ENCODE measurements at regions not wholly inside any gene's neighbourhood (a gene's known extent, or its start where the extent isn't known, plus 50 kb on each side); places are given as distances from the start of the nearest gene placed in this dataset.

DNA sequence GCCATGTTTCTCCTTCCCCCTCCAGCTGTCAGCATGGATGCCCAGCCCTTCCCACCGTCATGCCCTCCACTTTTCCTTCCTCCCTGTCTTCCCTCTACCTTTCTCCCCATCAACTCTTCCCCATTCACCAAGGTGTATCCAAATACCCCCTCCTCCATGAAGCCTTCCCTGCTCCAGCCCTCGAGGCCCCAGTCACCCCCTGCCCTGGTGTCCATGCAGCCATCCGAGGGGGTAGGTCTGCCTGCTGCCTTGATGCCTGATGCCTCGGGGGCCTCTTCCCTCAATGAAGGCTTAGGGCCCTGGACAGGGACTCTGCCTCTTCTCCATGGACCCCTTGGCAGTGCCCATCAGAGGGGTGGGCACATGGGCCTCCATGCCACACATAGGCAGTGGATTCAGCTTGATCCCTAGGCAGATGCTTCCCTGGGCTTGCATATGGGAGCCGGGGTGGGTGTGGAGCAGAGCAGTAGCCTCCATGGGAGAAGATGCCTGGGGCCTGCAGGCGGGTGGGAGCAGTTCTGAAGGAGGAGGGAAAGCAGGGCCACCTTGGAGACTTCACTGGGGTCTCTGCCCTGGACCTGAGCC lies 795.8 kb downstream of the BRD1 start:
- DNase-seq: no peak

GRCh38 chr22:49028111-49028510 lies 799.6 kb downstream of the BRD1 start:
- no peak for DNase-seq

- no peak for DNase-seq
Observed at GRCh38 chr22:49027368-49027670, 800.4 kb downstream of the BRD1 start.

DNA sequence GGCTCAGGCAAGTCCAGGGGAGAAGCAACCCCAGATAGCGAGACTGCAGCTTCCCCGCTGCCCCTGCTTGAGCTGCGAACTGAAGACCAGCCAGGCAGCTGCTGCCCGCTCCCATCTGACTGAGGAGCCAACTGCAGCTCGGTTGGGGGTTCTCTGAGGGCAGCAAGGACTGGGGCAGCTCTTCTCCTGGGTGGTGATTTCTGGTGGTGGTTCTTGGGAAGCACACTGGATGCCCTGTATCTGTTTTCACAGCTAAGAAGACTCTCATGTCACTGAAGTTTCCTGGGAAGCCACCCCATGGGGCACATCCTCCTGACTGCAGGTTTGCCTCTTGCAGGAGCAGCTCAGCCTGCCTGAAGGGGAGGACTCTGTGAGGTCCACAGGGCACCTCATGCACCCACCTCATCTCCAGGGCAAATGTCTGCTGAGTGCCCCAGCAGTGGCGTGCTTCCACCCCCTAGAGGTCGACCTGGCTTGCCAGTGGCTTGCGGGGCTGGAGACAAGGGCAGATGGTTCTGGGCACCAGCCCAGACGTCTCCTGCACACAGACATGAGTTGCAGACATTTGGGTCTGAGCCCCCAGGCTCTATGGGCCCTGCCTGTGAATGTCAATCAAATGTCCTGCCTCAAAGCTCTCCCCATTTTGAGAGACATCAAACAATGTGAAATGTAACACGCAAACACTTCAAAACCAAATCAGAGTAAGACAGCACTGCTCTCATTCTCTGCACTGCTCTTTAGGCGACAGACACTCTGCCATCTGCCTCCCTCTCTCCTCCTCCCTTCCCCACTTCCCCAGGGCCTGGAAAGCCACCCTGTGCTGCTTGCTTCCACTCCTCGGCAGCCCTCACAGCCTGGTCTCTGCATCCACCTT lies 800.9 kb downstream of the BRD1 start:
- DNase-seq: no peak

- no peak for DNase-seq
Observed at GRCh38 chr22:49025791-49026493, 801.7 kb downstream of the BRD1 start.

GRCh38 chr22:49024775-49025440 lies 802.8 kb downstream of the BRD1 start:
- DNase-seq: no peak

DNA sequence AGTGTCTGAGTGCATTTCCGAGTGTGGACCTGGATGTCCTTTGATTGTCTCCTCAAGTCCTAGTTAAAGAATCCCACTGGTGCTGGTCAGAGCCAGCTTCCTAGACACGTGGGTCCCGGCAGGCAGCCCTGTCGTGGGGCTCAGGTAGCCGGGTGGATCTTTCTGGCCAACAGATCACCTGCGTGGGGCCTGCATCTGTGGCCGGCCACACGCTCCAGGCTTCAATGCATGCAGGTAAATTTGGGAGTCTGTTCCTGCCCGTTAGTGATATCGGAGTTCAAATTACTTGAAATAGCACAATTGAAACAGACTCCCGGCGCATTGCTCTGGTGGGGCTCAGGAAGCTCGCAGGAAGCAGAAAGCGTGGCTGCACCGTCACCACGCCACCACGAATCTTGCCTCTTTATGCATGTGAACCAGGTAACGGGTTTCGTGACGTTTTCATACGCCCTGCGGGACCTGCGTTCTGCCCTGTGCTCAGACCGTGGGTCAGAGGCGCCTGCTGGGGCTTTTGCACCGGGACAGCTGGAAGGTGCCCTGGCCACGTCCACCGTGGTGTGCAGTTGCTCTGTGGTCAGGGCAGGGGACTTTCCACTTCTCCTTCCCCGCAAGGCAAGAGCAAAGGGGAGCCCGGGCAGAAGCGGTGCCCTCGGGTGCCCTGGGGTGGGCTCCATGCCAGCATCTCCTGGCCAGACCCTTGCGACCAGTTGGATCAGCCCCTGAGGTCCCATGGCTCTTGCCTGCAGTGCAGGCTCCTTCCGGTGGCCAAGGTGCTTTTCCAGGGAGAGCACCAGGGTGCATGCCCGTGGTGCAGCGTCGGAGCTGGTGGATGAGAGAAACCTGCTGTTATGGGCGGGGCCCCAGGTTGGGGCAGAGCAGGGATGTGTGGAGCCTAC lies 803.5 kb downstream of the BRD1 start:
- DNase-seq: no peak

- DNase-seq: no peak
Observed at GRCh38 chr22:49023161-49023878, 804.4 kb downstream of the BRD1 start.

- DNase-seq: no peak
Observed at GRCh38 chr22:49022816-49023160, 804.9 kb downstream of the BRD1 start.

DNA sequence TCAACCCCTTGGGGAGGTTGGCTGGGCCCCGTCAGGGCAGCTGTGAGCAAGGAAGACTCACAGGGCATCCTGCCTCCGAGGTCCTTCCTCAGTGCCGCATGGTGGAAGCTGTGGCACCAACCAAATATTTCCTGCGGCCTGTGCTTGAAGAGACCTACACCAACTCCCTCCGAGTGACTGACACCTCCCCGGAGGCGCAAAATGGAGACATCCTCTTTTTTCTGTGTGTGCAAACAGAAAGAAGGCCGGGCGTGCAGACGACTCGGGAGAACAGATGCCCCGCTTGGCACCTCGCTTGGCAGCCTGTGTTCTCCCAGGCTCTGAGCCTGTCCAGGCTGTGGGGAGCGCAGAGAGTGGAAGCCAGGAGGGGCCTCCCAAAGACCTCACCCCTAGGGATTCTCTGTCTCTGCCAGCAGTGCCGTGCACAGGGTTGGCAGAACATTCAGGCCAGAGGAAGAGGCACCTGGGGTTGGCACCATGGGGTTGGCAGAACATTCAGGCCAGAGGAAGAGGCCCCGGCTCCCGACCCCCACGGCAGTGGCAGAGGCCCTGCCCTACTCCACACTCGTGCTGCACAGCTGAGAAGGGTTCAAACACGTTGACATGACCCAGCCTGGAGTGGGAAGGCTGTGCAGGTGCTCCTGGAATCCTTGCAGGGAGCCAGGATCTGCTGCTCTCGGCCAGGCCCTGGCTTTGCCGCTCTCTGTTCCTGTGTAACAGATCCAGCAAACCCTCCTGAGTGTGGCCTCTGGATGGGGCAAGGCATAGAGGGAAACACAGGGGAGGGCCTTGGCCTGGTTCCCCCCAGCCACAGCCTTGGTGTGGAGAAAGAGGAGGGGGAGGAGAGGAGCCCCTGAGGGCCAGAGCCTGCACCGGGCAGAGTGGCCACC lies 805.5 kb downstream of the BRD1 start:
- no peak for DNase-seq

DNA sequence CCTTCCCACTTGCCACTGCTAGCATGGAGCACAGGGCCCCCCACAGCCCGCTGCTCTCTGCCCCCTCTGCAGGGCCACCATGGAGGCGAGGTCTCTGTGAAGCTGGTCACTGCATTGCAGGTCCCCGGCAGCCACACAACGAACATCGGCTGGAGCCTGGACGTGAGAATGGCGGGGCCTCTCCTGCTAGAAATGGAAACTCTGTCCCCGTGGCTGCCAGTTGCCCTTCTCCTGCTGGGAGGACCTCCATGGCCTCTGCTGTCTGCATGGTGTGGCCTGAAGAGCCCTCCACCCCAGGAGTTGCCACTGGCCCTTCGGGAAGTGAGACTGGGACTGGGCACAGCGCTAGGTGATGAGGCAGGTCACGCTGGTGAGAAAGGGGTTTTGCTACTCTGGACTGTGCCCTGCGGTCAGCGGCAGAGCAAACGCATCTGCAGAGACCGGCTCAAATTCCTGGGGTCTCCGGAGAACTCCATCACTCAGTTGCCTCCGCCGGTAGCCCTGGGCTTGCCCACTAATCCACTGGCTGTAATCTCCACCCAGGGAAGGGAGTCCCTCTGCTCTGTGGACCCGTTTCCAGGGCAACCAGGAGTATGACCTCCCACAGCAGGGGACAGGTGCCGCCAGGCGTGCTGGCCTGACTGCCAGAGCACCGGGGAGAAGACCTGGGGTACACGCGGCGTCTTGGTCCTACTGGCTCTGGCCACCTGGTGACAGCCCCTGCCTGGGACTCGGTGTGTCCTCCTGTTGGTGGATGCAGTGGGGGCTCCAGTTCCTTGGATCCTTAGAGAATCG lies 806.3 kb downstream of the BRD1 start:
- no peak for DNase-seq

- no peak for DNase-seq
Observed at GRCh38 chr22:49019737-49020713, 807.6 kb downstream of the BRD1 start.

- no peak for DNase-seq
Observed at GRCh38 chr22:49018601-49019000, 809.1 kb downstream of the BRD1 start.

DNA sequence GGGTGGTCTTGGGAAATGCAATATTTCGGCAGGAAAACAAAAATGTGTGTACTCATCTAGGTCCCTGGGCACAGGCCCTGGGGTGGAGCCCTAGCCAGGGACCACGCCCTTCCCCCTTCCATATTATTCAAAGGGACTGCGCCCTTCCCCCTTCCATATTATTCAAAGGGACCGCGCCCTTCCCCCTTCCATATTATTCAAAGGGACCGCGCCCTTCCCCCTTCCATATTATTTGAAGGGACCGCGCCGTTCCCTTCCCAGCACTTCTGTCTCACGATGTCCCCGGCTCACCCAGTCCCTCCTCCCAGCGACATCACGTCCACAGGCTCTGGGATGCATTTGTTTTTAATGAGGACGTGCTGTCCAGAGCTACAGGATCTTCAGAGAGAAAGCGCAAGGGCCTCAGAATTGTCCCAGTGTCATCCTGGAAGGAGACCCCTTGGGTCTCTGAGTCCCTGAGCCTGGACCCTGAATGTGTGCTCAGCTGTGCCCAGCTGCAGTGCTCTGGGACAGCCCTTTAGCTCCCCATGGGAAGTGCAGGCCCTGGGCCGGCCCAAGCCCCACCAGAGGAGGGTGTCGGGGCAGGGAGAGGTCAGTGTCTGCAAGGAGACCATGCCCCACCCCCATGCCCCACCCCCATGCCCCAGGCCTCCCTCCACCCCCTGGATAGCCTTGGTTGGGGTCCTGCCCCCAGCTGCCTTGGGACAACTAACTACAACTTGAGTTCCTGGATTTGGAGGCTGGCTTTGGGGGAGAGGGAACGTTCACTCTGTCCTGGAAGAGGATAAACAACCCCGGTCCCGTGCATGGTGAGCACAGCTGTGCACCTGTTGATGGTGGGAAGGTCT lies 810.0 kb downstream of the BRD1 start:
- DNase-seq: no peak

DNA sequence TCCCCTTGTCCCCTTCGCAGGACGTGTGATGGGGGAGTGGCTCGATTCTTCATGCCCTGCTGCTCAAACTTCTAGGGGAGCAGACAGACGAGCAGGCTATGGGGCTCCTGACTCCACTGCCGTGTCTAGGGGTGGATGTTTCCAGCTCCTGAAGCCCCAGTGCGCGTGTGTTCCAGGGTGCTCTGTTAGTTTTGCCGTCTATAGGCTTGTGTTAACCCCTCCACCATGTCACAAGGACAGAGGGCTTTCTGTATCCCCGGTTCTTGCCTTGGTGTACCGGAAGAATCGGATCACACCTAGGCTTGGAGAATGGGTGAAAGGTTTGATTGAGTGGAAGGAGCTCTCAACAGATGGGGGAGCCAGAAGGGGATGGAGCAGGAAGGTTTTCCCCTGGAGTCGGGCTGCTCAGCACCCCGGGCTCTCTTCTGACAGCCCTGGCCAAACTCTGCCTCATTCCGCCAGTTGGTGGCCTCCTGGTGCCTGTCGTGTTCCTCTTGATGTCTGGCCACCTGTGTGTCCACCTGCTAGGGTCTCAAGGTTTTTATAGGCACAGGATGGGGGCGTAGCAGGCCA lies 810.7 kb downstream of the BRD1 start:
- DNase-seq: no peak

GRCh38 chr22:49015993-49016908 lies 811.4 kb downstream of the BRD1 start:
- DNase-seq: no peak

Data from stimulated activated CD4-positive, alpha-beta T cell treated with anti-CD3 and anti-CD28 coated beads, Interleukin-12 subunit alpha, Interleukin-12 subunit beta, amount 100 ng/mL, for 4 hours (primary cell).